Stimulated activated CD4-positive, alpha-beta T cell treated with anti-CD3 and anti-CD28 coated beads, Interleukin-12 subunit alpha, Interleukin-12 subunit beta, amount 100 ng/mL, for 24 hours (primary cell): ENCODE measurements at regions not wholly inside any gene's neighbourhood (a gene's known extent, or its start where the extent isn't known, plus 50 kb on each side); places are given as distances from the start of the nearest gene placed in this dataset.

Experiments used
- DNase-seq, 2 experiments: peaks; one replicate each; pipeline ENCODE4 v3.0.0-alpha.2; 2020; ENCODE audit warnings: low read depth in 2 of 2

DNA sequence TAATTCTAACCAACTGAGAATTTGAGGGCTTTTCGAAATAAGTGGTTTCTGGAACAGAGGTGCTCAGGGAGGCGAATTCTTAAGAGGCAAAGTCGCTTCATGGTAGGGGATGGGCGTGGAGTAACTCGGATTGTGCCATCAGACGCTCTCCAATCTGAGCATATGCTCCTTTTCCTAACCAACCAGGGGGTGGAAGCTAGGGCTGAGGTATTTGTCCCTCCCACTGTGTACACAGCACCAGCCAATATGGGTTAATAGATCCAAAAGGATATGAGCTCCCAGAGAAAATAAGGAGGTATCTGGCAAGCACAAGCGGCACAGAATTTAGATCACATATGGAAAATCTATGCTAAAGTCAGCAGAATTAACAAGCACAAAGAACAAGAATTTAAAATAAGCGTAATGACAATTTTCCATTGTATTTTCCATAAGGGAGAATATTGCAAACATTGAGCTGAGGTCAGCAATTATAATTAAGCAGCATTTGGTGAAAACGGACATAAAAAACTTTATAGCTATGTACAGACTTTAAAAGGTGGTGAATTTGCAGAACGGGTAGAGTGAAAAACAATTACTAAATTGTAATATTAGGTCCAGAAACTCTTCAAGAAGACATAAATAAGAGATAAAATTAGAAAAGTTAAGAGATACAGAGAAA, 55.0 kb upstream of the PHACTR1 start:
- DNase-seq = no peak
